HG02981 (cell line): ENCODE measurements at regions not wholly inside any gene's neighbourhood (a gene's known extent, or its start where the extent isn't known, plus 50 kb on each side); places are given as distances from the start of the nearest gene placed in this dataset.
"Not testable (repeated sequence)": the region's sequence is repeated elsewhere in the genome, so short reads cannot be mapped to it uniquely, and the experiment has no call there.

Experiments used
- ATAC-seq: cut with Tn5 transposase; IDR thresholded peaks from one replicate; pipeline ENCODE4 v1.9.1; 2021; ENCODE audit warnings: mild to moderate bottlenecking, moderate library complexity; ENCODE audit not compliant: unreplicated experiment

DNA sequence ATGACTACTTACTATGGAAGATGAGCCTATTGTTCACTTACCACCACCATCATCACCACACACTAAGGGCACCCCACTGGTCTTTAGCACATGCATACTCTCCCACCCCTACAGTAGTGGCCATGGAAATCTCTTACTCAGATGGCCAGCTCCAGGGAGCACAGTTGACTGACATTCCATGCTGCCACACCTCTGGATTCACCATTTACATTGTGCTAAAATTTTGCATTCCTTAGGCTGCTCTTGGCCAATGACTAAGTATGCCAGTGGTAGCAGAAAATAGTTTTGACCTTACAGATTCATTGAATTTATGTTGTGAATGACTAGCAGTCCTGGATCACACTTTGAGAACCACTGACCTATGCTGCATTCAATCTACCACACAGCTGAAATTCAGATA, 306.9 kb downstream of the TSPY2 start:
- ATAC-seq = not testable (repeated sequence)

DNA sequence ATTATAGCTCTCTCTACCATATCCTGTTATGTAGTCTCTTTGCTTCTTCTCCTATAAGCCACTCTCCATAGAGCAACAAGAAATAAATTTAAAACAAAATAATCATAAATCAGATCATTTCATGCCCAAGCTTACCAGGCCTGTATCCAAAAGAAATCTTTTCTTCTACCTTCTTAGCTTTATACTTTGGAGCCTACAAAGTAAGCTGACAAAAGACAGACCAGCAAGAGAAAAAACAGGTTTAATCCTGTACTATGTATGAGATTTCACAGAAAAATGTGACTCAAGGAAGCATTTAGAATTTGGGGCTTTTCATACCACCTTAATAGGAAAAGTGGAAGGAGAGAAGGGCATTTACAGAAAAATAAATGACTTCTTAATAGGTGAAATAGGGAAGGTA, 321.0 kb downstream of the TSPY2 start:
- ATAC-seq = not testable (repeated sequence)
